ENCODE measurements at regions not wholly inside any gene's neighbourhood (a gene's known extent, or its start where the extent isn't known, plus 50 kb on each side); places are given as distances from the start of the nearest gene placed in this dataset.
"Not testable (repeated sequence)": the region's sequence is repeated elsewhere in the genome, so short reads cannot be mapped to it uniquely, and the experiment has no call there.

GRCh38 chr14:78029601-78030372 is 140.4 kb upstream of the NRXN3 start:
- intact Hi-C loops (cut with DNase I; ENCODE audit: low total_unique reads) = no loop called here
- H3K27ac ChIP-seq = no peak overlapping the region

GRCh38 chr14:78043349-78043748 is 126.8 kb upstream of the NRXN3 start:
- no peaks in the 10 kb centered on the region for H3K27me3 ChIP-seq
- no peaks in the 10 kb centered on the region for H3K9me3 ChIP-seq
- no peak overlapping the region for H3K27ac ChIP-seq
- no peaks in the 10 kb centered on the region for H3K4me1 ChIP-seq
- DNase-seq = no peak
- TF ChIP-seq CTCF (IDR thresholded peaks at IDR 0.05) (no peak), POLR2A (IDR thresholded peaks at IDR 0.05) (no peak)
- intact Hi-C loops (cut with DNase I; ENCODE audit: low total_unique reads) = no loop called here
- H3K4me3 ChIP-seq = no peak overlapping the region
- H3K36me3 ChIP-seq = no peaks in the 10 kb centered on the region

More at GRCh38 chr14:78029601-78030372, 140.4 kb upstream of the NRXN3 start:
- H3K36me3 ChIP-seq = no peaks in the 10 kb centered on the region
- H3K4me1 ChIP-seq = no peaks in the 10 kb centered on the region
- no peak for TF ChIP-seq POLR2A (IDR thresholded peaks at IDR 0.05)
- no peaks in the 10 kb centered on the region for H3K27me3 ChIP-seq
- H3K4me3 ChIP-seq = no peak overlapping the region
- no peaks in the 10 kb centered on the region for H3K9me3 ChIP-seq
- DNase-seq = no peak

- intact Hi-C loops (cut with DNase I; ENCODE audit: low total_unique reads) = no loop called here
- no peak overlapping the region for H3K27ac ChIP-seq
- no peaks in the 10 kb centered on the region for H3K9me3 ChIP-seq
- H3K4me1 ChIP-seq = no peaks in the 10 kb centered on the region
- TF ChIP-seq CTCF (IDR thresholded peaks at IDR 0.05) (no peak), POLR2A (IDR thresholded peaks at IDR 0.05) (no peak)
- no peaks in the 10 kb centered on the region for H3K27me3 ChIP-seq
- no peak overlapping the region for H3K4me3 ChIP-seq
- H3K36me3 ChIP-seq = no peaks in the 10 kb centered on the region
- no peak for DNase-seq
Measured at GRCh38 chr14:78048120-78048519, 122.1 kb upstream of the NRXN3 start.

GRCh38 chr14:78056890-78057289 is 113.3 kb upstream of the NRXN3 start:
- intact Hi-C loops (cut with DNase I; ENCODE audit: low total_unique reads); H3K27ac ChIP-seq; H3K27me3 ChIP-seq; DNase-seq; H3K4me1 ChIP-seq; H3K9me3 ChIP-seq; H3K36me3 ChIP-seq; H3K4me3 ChIP-seq: not testable (repeated sequence)

- Histone ChIP-seq H3K27ac (no peak overlapping the region), H3K36me3 (no peaks in the 10 kb centered on the region), H3K4me3 (no peak overlapping the region), H3K4me1 (no peaks in the 10 kb centered on the region), H3K27me3 (no peaks in the 10 kb centered on the region), H3K9me3 (no peaks in the 10 kb centered on the region)
- intact Hi-C loops (cut with DNase I; ENCODE audit: low total_unique reads) = no loop called here
- TF ChIP-seq POLR2A (IDR thresholded peaks at IDR 0.05) = no peak
- DNase-seq = no peak
Measured at GRCh38 chr14:78070344-78070743, 99.8 kb upstream of the NRXN3 start.

- Histone ChIP-seq H3K4me1 (no peaks in the 10 kb centered on the region), H3K4me3 (no peak overlapping the region), H3K27me3 (no peaks in the 10 kb centered on the region), H3K27ac (no peak overlapping the region), H3K9me3 (no peaks in the 10 kb centered on the region), H3K36me3 (no peaks in the 10 kb centered on the region)
- no peak for DNase-seq
- TF ChIP-seq POLR2A (IDR thresholded peaks at IDR 0.05) = no peak
- TF ChIP-seq CTCF (IDR thresholded peaks at IDR 0.05) = no peak
- intact Hi-C loops (cut with DNase I; ENCODE audit: low total_unique reads) = no loop called here
Measured at GRCh38 chr14:78071016-78071549, 99.1 kb upstream of the NRXN3 start.
